ENCODE measurements at regions not wholly inside any gene's neighbourhood (a gene's known extent, or its start where the extent isn't known, plus 50 kb on each side); places are given as distances from the start of the nearest gene placed in this dataset.

GRCh38 chr2:228630786-228631185, 449.3 kb upstream of the SPHKAP start:
- Histone ChIP-seq H3K4me1 (ENCODE audit: control insufficient read depth in 4 of 4, insufficient read depth in 4 of 4, low read length in 3 of 4) (no peaks in the 10 kb centered on the region), H3K9ac (ENCODE audit: low read depth in 1 of 2, low read length in 2 of 2) (no peak overlapping the region), H3K27me3 (ENCODE audit: control insufficient read depth in 4 of 4, insufficient read depth in 4 of 4, low read length in 3 of 4) (no peaks in the 10 kb centered on the region), H3K9me3 (ENCODE audit: control insufficient read depth in 4 of 4, low read length in 3 of 4) (no peaks in the 10 kb centered on the region), H3K4me3 (ENCODE audit: low read depth in 1 of 3, low read length in 3 of 3) (no peak overlapping the region), H3K27ac (ENCODE audit: low read depth in 1 of 2, low read length in 2 of 2) (no peak overlapping the region), H3K36me3 (ENCODE audit: control insufficient read depth in 4 of 4, insufficient read depth in 3 of 4, low read depth in 1 of 4, low read length in 3 of 4) (no peaks in the 10 kb centered on the region)
- DNase-seq (ENCODE audit: low spot score) = no peak
- 62% methylated on average over 2 of the region's 2 CpGs for WGBS
- no peak for TF ChIP-seq ATF3 (IDR thresholded peaks at IDR 0.05)
- no peak for TF ChIP-seq NR2F2 (IDR thresholded peaks at IDR 0.05)
- TF ChIP-seq EGR1 (IDR thresholded peaks at IDR 0.05; ENCODE audit: low read depth in 2 of 2) = no peak
- no peak for TF ChIP-seq MAX (IDR thresholded peaks at IDR 0.05)
- TF ChIP-seq SP1 (IDR thresholded peaks at IDR 0.05) = no peak
- TF ChIP-seq REST (IDR thresholded peaks at IDR 0.05) = no peak
- TF ChIP-seq GABPA (IDR thresholded peaks at IDR 0.05 in 1 of 2, conservative IDR thresholded peaks at IDR 0.05 in 1 of 2) = no peak
- no peak for TF ChIP-seq TAF1 (conservative IDR thresholded peaks at IDR 0.05)
- no peak for TF ChIP-seq CTCF (IDR thresholded peaks at IDR 0.05; ENCODE audit: low read depth, low read length, missing input control)

- Histone ChIP-seq H3K9ac (ENCODE audit: low read depth in 1 of 2, low read length in 2 of 2) (no peak overlapping the region), H3K9me3 (ENCODE audit: control insufficient read depth in 4 of 4, low read length in 3 of 4) (no peaks in the 10 kb centered on the region), H3K36me3 (ENCODE audit: control insufficient read depth in 4 of 4, insufficient read depth in 3 of 4, low read depth in 1 of 4, low read length in 3 of 4) (no peaks in the 10 kb centered on the region), H3K27ac (ENCODE audit: low read depth in 1 of 2, low read length in 2 of 2) (no peak overlapping the region), H3K27me3 (ENCODE audit: control insufficient read depth in 4 of 4, insufficient read depth in 4 of 4, low read length in 3 of 4) (no peaks in the 10 kb centered on the region), H3K4me3 (ENCODE audit: low read depth in 1 of 3, low read length in 3 of 3) (no peak overlapping the region), H3K4me1 (ENCODE audit: control insufficient read depth in 4 of 4, insufficient read depth in 4 of 4, low read length in 3 of 4) (no peaks in the 10 kb centered on the region)
- no peak for DNase-seq (ENCODE audit: low spot score)
- 69% methylated on average over 1 of the region's 1 CpG for WGBS
- TF ChIP-seq RXRA (IDR thresholded peaks at IDR 0.05) (no peak), REST (IDR thresholded peaks at IDR 0.05) (no peak), RAD21 (IDR thresholded peaks at IDR 0.05) (no peak), HNF4G (IDR thresholded peaks at IDR 0.05) (no peak), ATF3 (IDR thresholded peaks at IDR 0.05) (no peak), GABPA (IDR thresholded peaks at IDR 0.05 in 1 of 2, conservative IDR thresholded peaks at IDR 0.05 in 1 of 2) (no peak), JUND (IDR thresholded peaks at IDR 0.05) (no peak), CTCF (IDR thresholded peaks at IDR 0.05; ENCODE audit: low read depth, low read length, missing input control) (no peak), EGR1 (IDR thresholded peaks at IDR 0.05; ENCODE audit: low read depth in 2 of 2) (no peak), NR2F2 (IDR thresholded peaks at IDR 0.05) (no peak), FOXA1 (IDR thresholded peaks at IDR 0.05) (no peak), YY1 (IDR thresholded peaks at IDR 0.05) (no peak), MAX (IDR thresholded peaks at IDR 0.05) (no peak), SP1 (IDR thresholded peaks at IDR 0.05) (no peak), HNF4A (conservative IDR thresholded peaks at IDR 0.05) (no peak), ZBTB33 (IDR thresholded peaks at IDR 0.05) (no peak), TAF1 (conservative IDR thresholded peaks at IDR 0.05) (no peak)
These were observed 447.8 kb upstream of the SPHKAP start for GRCh38 chr2:228629251-228629650.

Data from liver (tissue), 8 donors.